ENCODE measurements at regions not wholly inside any gene's neighbourhood (a gene's known extent, or its start where the extent isn't known, plus 50 kb on each side); places are given as distances from the start of the nearest gene placed in this dataset.

- no peak overlapping the region for H3K4me3 ChIP-seq (ENCODE audit: low read length in 3 of 3)
- no peak overlapping the region for H3K27ac ChIP-seq (ENCODE audit: low read depth, low read length)
- H3K4me1 ChIP-seq (ENCODE audit: control insufficient read depth in 3 of 3, insufficient read depth in 3 of 3, low read length in 3 of 3): no peaks in the 10 kb centered on the region
- no peaks in the 10 kb centered on the region for H3K27me3 ChIP-seq (ENCODE audit: control insufficient read depth in 3 of 3, insufficient read depth in 3 of 3, low read length in 3 of 3)
- no peaks in the 10 kb centered on the region for H3K36me3 ChIP-seq (ENCODE audit: control insufficient read depth in 3 of 3, insufficient read depth in 3 of 3, low read length in 3 of 3)
- no peaks in the 10 kb centered on the region for H3K9me3 ChIP-seq (ENCODE audit: control insufficient read depth in 3 of 3, low read length in 3 of 3)
- H3K9ac ChIP-seq (ENCODE audit: low read depth in 1 of 3, low read length in 3 of 3): no peak overlapping the region
These were observed 198.7 kb downstream of the QDPR start for GRCh38 chr4:17313194-17313593.

DNA sequence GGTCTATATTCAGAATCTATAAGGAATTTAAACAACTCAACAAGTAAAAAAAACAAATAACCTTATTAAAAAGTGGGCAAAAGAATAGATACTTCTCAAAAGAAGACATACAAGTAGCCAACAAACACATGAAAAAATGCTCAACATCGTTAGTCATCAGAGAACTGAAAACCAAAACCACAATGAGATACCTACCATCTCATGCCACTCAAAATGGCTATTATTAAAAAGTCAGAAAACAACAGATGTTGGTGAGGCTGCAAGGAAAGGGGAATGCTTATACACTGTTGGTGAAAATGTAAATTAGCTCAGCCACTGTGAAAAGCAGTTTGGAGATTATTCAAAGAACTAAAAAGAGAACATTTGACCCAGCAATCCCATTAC lies 201.6 kb downstream of the QDPR start:
- H3K4me1 ChIP-seq (ENCODE audit: control insufficient read depth in 3 of 3, insufficient read depth in 3 of 3, low read length in 3 of 3): no peaks in the 10 kb centered on the region
- H3K9ac ChIP-seq (ENCODE audit: low read depth in 1 of 3, low read length in 3 of 3): no peak overlapping the region
- H3K9me3 ChIP-seq (ENCODE audit: control insufficient read depth in 3 of 3, low read length in 3 of 3): no peaks in the 10 kb centered on the region
- no peaks in the 10 kb centered on the region for H3K27me3 ChIP-seq (ENCODE audit: control insufficient read depth in 3 of 3, insufficient read depth in 3 of 3, low read length in 3 of 3)
- no peak overlapping the region for H3K4me3 ChIP-seq (ENCODE audit: low read length in 3 of 3)
- no peak overlapping the region for H3K27ac ChIP-seq (ENCODE audit: low read depth, low read length)
- no peaks in the 10 kb centered on the region for H3K36me3 ChIP-seq (ENCODE audit: control insufficient read depth in 3 of 3, insufficient read depth in 3 of 3, low read length in 3 of 3)

GRCh38 chr4:17309567-17310268 lies 202.2 kb downstream of the QDPR start:
- Histone ChIP-seq H3K27me3 (ENCODE audit: control insufficient read depth in 3 of 3, insufficient read depth in 3 of 3, low read length in 3 of 3) (no peaks in the 10 kb centered on the region), H3K9me3 (ENCODE audit: control insufficient read depth in 3 of 3, low read length in 3 of 3) (no peaks in the 10 kb centered on the region), H3K9ac (ENCODE audit: low read depth in 1 of 3, low read length in 3 of 3) (no peak overlapping the region), H3K36me3 (ENCODE audit: control insufficient read depth in 3 of 3, insufficient read depth in 3 of 3, low read length in 3 of 3) (no peaks in the 10 kb centered on the region), H3K4me3 (ENCODE audit: low read length in 3 of 3) (no peak overlapping the region), H3K27ac (ENCODE audit: low read depth, low read length) (no peak overlapping the region), H3K4me1 (ENCODE audit: control insufficient read depth in 3 of 3, insufficient read depth in 3 of 3, low read length in 3 of 3) (no peaks in the 10 kb centered on the region)

- no peaks in the 10 kb centered on the region for H3K9me3 ChIP-seq (ENCODE audit: control insufficient read depth in 3 of 3, low read length in 3 of 3)
- H3K36me3 ChIP-seq (ENCODE audit: control insufficient read depth in 3 of 3, insufficient read depth in 3 of 3, low read length in 3 of 3): no peaks in the 10 kb centered on the region
- no peak overlapping the region for H3K4me3 ChIP-seq (ENCODE audit: low read length in 3 of 3)
- H3K27ac ChIP-seq (ENCODE audit: low read depth, low read length): no peak overlapping the region
- no peaks in the 10 kb centered on the region for H3K27me3 ChIP-seq (ENCODE audit: control insufficient read depth in 3 of 3, insufficient read depth in 3 of 3, low read length in 3 of 3)
- H3K9ac ChIP-seq (ENCODE audit: low read depth in 1 of 3, low read length in 3 of 3): no peak overlapping the region
- no peaks in the 10 kb centered on the region for H3K4me1 ChIP-seq (ENCODE audit: control insufficient read depth in 3 of 3, insufficient read depth in 3 of 3, low read length in 3 of 3)
These were observed 210.0 kb downstream of the QDPR start for GRCh38 chr4:17301869-17302268.

- H3K4me1 ChIP-seq (ENCODE audit: control insufficient read depth in 3 of 3, insufficient read depth in 3 of 3, low read length in 3 of 3): no peaks in the 10 kb centered on the region
- H3K9me3 ChIP-seq (ENCODE audit: control insufficient read depth in 3 of 3, low read length in 3 of 3): no peaks in the 10 kb centered on the region
- H3K27ac ChIP-seq (ENCODE audit: low read depth, low read length): no peak overlapping the region
- H3K27me3 ChIP-seq (ENCODE audit: control insufficient read depth in 3 of 3, insufficient read depth in 3 of 3, low read length in 3 of 3): no peaks in the 10 kb centered on the region
- H3K4me3 ChIP-seq (ENCODE audit: low read length in 3 of 3): no peak overlapping the region
- H3K36me3 ChIP-seq (ENCODE audit: control insufficient read depth in 3 of 3, insufficient read depth in 3 of 3, low read length in 3 of 3): no peaks in the 10 kb centered on the region
- no peak overlapping the region for H3K9ac ChIP-seq (ENCODE audit: low read depth in 1 of 3, low read length in 3 of 3)
These were observed 210.6 kb downstream of the QDPR start for GRCh38 chr4:17301266-17301665.

- Histone ChIP-seq H3K27ac (ENCODE audit: low read depth, low read length) (no peak overlapping the region), H3K4me3 (ENCODE audit: low read length in 3 of 3) (no peak overlapping the region), H3K4me1 (ENCODE audit: control insufficient read depth in 3 of 3, insufficient read depth in 3 of 3, low read length in 3 of 3) (no peaks in the 10 kb centered on the region), H3K9me3 (ENCODE audit: control insufficient read depth in 3 of 3, low read length in 3 of 3) (no peaks in the 10 kb centered on the region), H3K36me3 (ENCODE audit: control insufficient read depth in 3 of 3, insufficient read depth in 3 of 3, low read length in 3 of 3) (no peaks in the 10 kb centered on the region), H3K9ac (ENCODE audit: low read depth in 1 of 3, low read length in 3 of 3) (no peak overlapping the region), H3K27me3 (ENCODE audit: control insufficient read depth in 3 of 3, insufficient read depth in 3 of 3, low read length in 3 of 3) (no peaks in the 10 kb centered on the region)
These were observed 214.7 kb downstream of the QDPR start for GRCh38 chr4:17296921-17297890.

DNA sequence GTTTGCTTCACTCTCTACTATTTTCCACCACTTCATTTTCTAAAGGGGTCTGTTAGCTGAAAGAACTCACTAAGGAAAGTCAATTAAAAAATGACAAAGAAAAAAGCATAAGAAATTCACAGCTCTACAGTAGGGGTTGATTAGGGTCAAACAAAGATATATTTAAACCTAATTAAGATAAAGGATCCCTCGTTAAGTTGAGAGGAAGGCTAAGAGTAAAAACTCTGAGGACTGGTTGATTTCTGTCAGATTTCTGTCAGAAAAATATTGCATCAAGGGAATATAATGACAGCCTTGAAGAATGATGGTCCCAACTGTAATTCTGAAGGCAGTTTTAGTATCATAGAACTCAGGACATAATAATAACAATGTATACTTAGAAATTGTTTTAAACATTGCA lies 218.0 kb downstream of the QDPR start:
- no peak overlapping the region for H3K4me3 ChIP-seq (ENCODE audit: low read length in 3 of 3)
- H3K4me1 ChIP-seq (ENCODE audit: control insufficient read depth in 3 of 3, insufficient read depth in 3 of 3, low read length in 3 of 3): no peaks in the 10 kb centered on the region
- no peaks in the 10 kb centered on the region for H3K36me3 ChIP-seq (ENCODE audit: control insufficient read depth in 3 of 3, insufficient read depth in 3 of 3, low read length in 3 of 3)

DNA sequence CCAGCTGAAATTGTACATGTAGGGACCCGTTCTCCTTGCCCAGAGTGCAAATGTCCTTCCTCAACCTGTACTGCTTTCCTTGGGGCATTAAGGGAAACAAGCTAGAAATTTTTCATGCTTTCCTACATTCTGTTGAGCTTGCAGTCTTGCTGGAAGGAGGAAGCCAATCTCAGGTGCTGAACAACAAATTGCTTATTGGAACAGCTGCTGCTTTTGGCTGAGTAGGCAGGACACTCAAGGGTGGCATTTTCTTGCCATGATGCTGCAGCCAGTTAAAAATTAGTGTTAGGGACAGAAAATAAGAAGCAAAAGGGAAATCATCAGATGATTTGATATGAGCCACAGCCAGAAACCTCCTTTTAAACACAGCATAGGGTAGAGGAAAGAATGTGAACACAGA lies 223.7 kb downstream of the QDPR start:
- no peak overlapping the region for H3K4me3 ChIP-seq (ENCODE audit: low read length in 3 of 3)
- H3K9ac ChIP-seq (ENCODE audit: low read depth in 1 of 3, low read length in 3 of 3): no peak overlapping the region
- no peaks in the 10 kb centered on the region for H3K36me3 ChIP-seq (ENCODE audit: control insufficient read depth in 3 of 3, insufficient read depth in 3 of 3, low read length in 3 of 3)
- H3K27ac ChIP-seq (ENCODE audit: low read depth, low read length): no peak overlapping the region
- peaks cover 0 to 4% (median 0%) of the 10 kb centered on the region in 3 donors for H3K4me1 ChIP-seq (ENCODE audit: control insufficient read depth in 3 of 3, insufficient read depth in 3 of 3, low read length in 3 of 3)
- H3K27me3 ChIP-seq (ENCODE audit: control insufficient read depth in 3 of 3, insufficient read depth in 3 of 3, low read length in 3 of 3): no peaks in the 10 kb centered on the region
- peaks cover 0 to 3% (median 0%) of the 10 kb centered on the region in 3 donors for H3K9me3 ChIP-seq (ENCODE audit: control insufficient read depth in 3 of 3, low read length in 3 of 3)

More for the DNA sequence above, 218.0 kb downstream of the QDPR start:
- Histone ChIP-seq H3K9ac (ENCODE audit: low read depth in 1 of 3, low read length in 3 of 3) (no peak overlapping the region), H3K27ac (ENCODE audit: low read depth, low read length) (no peak overlapping the region), H3K9me3 (ENCODE audit: control insufficient read depth in 3 of 3, low read length in 3 of 3) (no peaks in the 10 kb centered on the region), H3K27me3 (ENCODE audit: control insufficient read depth in 3 of 3, insufficient read depth in 3 of 3, low read length in 3 of 3) (no peaks in the 10 kb centered on the region)

- Histone ChIP-seq H3K9me3 (ENCODE audit: control insufficient read depth in 3 of 3, low read length in 3 of 3) (peaks cover 0 to 3% (median 0%) of the 10 kb centered on the region in 3 donors), H3K9ac (ENCODE audit: low read depth in 1 of 3, low read length in 3 of 3) (no peak overlapping the region), H3K4me1 (ENCODE audit: control insufficient read depth in 3 of 3, insufficient read depth in 3 of 3, low read length in 3 of 3) (peaks cover 0 to 4% (median 0%) of the 10 kb centered on the region in 3 donors), H3K4me3 (ENCODE audit: low read length in 3 of 3) (no peak overlapping the region), H3K27ac (ENCODE audit: low read depth, low read length) (no peak overlapping the region), H3K36me3 (ENCODE audit: control insufficient read depth in 3 of 3, insufficient read depth in 3 of 3, low read length in 3 of 3) (no peaks in the 10 kb centered on the region), H3K27me3 (ENCODE audit: control insufficient read depth in 3 of 3, insufficient read depth in 3 of 3, low read length in 3 of 3) (no peaks in the 10 kb centered on the region)
These were observed 225.0 kb downstream of the QDPR start for GRCh38 chr4:17286752-17287460.
